ENCODE measurements at regions not wholly inside any gene's neighbourhood (a gene's known extent, or its start where the extent isn't known, plus 50 kb on each side); places are given as distances from the start of the nearest gene placed in this dataset.

DNA sequence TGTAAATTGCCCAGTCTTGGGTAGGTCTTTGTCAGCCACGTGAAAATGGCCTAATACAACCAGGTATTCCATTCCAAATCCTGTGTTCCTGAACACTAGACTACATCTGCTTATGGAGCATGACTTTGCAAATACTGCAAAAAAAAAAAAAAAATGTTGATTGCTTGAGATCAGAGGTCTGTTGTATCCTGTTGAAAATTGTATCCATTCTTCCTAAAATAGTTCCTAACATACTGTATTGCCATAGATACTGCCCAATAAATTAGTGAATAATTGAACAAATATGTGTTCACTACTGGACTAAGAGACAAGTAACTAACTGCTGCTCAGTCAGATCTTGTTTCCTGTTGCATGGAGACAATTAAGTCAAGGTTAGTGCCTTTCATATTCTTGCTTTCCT lies 164.3 kb upstream of the PABPC4L start:
- DNase-seq (ENCODE audit: low read depth in 2 of 2): peak; percentile 47 to 54

GRCh38 chr4:134364928-134365327 lies 163.3 kb upstream of the PABPC4L start:
- DNase-seq (ENCODE audit: low read depth in 2 of 2): no peak

DNA sequence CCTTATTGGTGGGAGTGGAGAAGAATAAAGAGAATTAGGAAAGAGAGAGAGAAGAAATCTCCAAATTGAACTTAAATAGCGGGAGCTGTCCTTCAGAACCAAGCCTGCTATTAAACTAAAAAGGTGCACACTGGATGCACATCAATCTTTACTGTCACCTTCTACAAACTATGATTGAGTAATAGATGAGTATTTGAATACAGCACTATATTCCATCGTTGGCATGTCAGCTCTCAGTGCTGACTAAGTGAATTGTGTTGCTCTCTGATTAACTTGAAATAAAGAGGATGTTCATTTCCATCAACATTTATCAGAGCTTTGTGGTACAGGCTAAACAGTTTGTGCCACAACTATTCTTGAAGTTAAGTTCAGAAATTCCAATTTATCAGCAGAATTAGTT lies 143.7 kb upstream of the PABPC4L start:
- no peak for DNase-seq (ENCODE audit: low read depth in 2 of 2)

- DNase-seq (ENCODE audit: low read depth in 2 of 2): no peak
Measured at GRCh38 chr4:134343656-134344055, 142.1 kb upstream of the PABPC4L start.

GRCh38 chr4:134343081-134343480 lies 141.5 kb upstream of the PABPC4L start:
- no peak for DNase-seq (ENCODE audit: low read depth in 2 of 2)

GRCh38 chr4:134337574-134337973 lies 136.0 kb upstream of the PABPC4L start:
- peak; percentile 3 to 6 for DNase-seq (ENCODE audit: low read depth in 2 of 2)

DNA sequence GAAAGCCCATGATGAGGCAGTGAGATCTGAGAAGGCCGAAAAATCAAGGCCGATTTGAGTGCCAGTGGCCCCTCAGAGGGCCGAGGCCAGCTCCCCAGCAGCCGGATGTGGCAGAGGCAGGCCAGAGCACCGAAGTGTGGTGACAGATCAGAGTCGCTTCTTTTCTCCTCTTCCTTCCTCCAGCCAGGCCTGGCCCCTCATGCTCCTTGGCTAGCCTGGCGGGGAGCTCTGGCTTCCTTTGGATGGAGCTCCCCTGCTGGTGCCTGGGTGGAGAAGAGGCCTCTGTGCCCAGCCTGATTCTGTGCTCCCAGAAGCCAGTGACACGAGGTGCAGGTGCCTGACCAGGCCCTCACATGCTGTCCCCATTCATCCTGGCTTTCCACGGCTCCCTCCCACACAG lies 127.2 kb upstream of the PABPC4L start:
- DNase-seq (ENCODE audit: low read depth in 2 of 2): no peak

DNA sequence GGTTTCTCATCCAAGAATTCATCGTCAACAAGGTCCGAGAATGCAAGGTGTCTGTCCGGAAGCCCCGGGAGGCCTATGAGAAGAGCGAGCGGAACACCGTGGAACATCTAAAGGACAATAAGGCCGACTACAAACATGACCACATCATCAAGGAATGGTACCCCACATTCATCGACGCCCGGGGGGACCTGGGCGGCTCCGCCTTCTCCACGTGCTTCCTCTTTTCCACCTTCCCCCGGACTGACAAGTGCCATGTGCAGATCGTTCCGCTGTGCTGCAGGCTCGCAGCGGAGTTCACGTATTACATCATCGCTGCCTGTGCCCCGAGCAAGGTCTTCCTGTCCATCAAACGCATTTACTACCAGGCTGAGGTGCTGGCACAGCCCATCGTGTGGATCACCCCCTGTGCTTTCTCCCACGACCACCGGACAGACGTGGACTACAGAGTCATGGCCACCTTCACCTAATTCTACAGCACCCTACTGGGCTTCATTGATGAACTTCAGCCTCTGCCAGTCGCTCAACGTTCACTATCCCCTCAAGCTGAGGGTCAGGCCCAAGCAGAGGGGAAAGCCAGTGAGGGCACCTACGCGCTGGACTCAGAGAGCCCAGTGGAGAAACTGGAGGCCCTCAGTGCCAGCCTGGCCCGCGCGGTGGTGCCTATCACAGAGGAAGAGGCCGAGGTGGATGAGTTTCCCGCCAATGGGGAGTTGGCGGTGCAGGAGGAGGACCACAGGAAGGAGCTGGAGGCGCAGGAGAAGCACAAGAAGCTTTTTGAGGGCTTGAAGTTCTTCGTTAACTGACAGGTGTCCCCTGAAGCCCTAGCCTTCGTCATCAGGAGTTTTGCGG lies 125.9 kb upstream of the PABPC4L start:
- DNase-seq (ENCODE audit: low read depth in 2 of 2): no peak

- no peak for DNase-seq (ENCODE audit: low read depth in 2 of 2)
Measured at GRCh38 chr4:134326866-134327265, 125.3 kb upstream of the PABPC4L start.

DNA sequence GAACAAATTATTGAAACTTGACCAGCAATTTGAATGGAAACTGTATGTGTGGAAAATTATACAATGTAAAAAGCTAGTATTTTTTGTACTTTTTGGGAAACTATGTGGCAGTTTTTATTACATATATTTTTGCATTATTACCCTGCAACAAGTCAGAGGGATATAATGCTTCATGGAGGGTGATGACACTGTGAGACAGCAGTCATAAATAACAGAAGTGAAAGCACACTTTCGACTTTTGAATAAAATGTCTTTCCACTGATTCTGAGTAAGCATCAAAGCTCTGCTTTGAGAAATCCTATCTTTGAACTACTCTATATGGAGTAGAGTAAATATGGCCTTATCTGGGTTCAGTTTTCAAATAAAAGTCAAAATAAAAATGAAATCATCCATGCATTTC lies 122.6 kb upstream of the PABPC4L start:
- no peak for DNase-seq (ENCODE audit: low read depth in 2 of 2)

- no peak for DNase-seq (ENCODE audit: low read depth in 2 of 2)
Measured at GRCh38 chr4:134320048-134320447, 118.5 kb upstream of the PABPC4L start.

GRCh38 chr4:134313591-134313990 lies 112.0 kb upstream of the PABPC4L start:
- DNase-seq (ENCODE audit: low read depth in 2 of 2): no peak

DNA sequence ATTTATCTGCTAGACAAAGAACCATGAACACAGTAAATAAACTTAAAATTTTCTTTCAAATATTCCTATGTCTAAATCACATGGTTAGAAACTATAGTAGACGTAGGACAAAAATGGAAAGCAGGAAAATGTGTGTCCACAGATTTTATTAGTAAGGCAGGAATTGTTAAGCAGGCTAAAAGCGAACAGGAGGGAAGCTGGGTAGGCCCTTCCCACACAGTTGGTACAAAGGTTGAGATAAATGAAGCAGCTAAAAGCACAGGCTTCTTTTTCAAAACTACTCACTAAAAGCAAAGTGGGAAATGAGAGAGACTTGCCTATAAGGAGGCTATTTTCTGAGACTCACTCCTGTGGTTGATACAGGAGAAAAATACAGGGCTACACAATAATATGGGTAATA lies 108.1 kb upstream of the PABPC4L start:
- no peak for DNase-seq (ENCODE audit: low read depth in 2 of 2)

- DNase-seq (ENCODE audit: low read depth in 2 of 2): no peak
Measured at GRCh38 chr4:134308910-134309309, 107.3 kb upstream of the PABPC4L start.

GRCh38 chr4:134298313-134298712 lies 96.7 kb upstream of the PABPC4L start:
- DNase-seq (ENCODE audit: low read depth in 2 of 2): no peak

- no peak for DNase-seq (ENCODE audit: low read depth in 2 of 2)
Measured at GRCh38 chr4:134297765-134298164, 96.2 kb upstream of the PABPC4L start.

- no peak for DNase-seq (ENCODE audit: low read depth in 2 of 2)
Measured at GRCh38 chr4:134282680-134283079, 81.1 kb upstream of the PABPC4L start.

- no peak for DNase-seq (ENCODE audit: low read depth in 2 of 2)
Measured at GRCh38 chr4:134278675-134279074, 77.1 kb upstream of the PABPC4L start.

GRCh38 chr4:134276476-134276875 lies 74.9 kb upstream of the PABPC4L start:
- DNase-seq (ENCODE audit: low read depth in 2 of 2): no peak

DNA sequence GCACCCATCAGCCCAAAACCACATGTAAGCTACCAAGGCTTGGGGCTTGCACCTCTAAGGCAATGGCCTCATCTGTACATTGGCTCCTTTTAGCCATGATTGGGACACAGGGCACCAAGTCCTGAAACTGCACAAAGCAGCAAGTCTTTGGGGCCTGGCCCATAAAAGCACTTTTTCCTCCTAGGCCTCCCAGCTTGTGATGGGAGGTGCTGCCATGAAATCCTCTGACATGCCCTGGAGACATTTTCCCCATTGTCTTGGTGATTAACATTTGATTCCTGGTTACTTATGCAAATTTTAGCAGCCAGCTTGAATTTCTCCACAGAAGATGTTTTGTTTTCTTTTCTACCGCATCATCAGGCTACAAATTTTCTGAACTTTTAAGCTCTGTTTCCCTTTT lies 58.5 kb upstream of the PABPC4L start:
- no peak for DNase-seq (ENCODE audit: low read depth in 2 of 2)
